GM12865 (cell line): ENCODE measurements at regions not wholly inside any gene's neighbourhood (a gene's known extent, or its start where the extent isn't known, plus 50 kb on each side); places are given as distances from the start of the nearest gene placed in this dataset.

ENCODE experiments used
- DNase-seq: peaks from one replicate; pipeline ENCODE4 v3.0.0; 2010; ENCODE audit warnings: low read depth
- H3K4me3 ChIP-seq: 2 replicates; pipeline ENCODE4 v1.5.1; 2011; ENCODE audit warnings: mild to moderate bottlenecking, low read depth, low read length, control low read depth
- CTCF ChIP-seq: IDR thresholded peaks from 2 replicates; pipeline ENCODE4 v1.5.1; 2011; ENCODE audit warnings: low read length, control low read depth, low read depth, inconsistent platforms; ENCODE audit not compliant: insufficient read depth; ENCODE audit errors: missing control alignments

- H3K4me3 ChIP-seq: no peak overlapping the region
- no peak for TF ChIP-seq CTCF
- no peak for DNase-seq
These were observed 286.6 kb downstream of the ZEB2 start for GRCh38 chr2:144233317-144233716.

GRCh38 chr2:144230448-144231085 lies 289.4 kb downstream of the ZEB2 start:
- TF ChIP-seq CTCF: no peak
- DNase-seq: no peak
- H3K4me3 ChIP-seq: no peak overlapping the region

GRCh38 chr2:144230033-144230432 lies 289.9 kb downstream of the ZEB2 start:
- no peak for TF ChIP-seq CTCF
- no peak overlapping the region for H3K4me3 ChIP-seq
- DNase-seq: no peak

- no peak for DNase-seq
- TF ChIP-seq CTCF: no peak
- no peak overlapping the region for H3K4me3 ChIP-seq
These were observed 290.6 kb downstream of the ZEB2 start for GRCh38 chr2:144229296-144229695.

GRCh38 chr2:144227427-144228105 lies 292.4 kb downstream of the ZEB2 start:
- no peak for DNase-seq
- no peak overlapping the region for H3K4me3 ChIP-seq
- TF ChIP-seq CTCF: no peak

GRCh38 chr2:144225076-144225475 lies 294.8 kb downstream of the ZEB2 start:
- DNase-seq: no peak
- TF ChIP-seq CTCF: no peak
- H3K4me3 ChIP-seq: no peak overlapping the region

GRCh38 chr2:144224472-144224871 lies 295.4 kb downstream of the ZEB2 start:
- no peak for DNase-seq
- H3K4me3 ChIP-seq: no peak overlapping the region
- TF ChIP-seq CTCF: no peak
